GM12878 (cell line): ENCODE measurements at regions not wholly inside any gene's neighbourhood (a gene's known extent, or its start where the extent isn't known, plus 50 kb on each side); places are given as distances from the start of the nearest gene placed in this dataset.

ENCODE experiments used
- ATAC-seq: fragments of 200-7000 bp; cut with Tn5 transposase; 3 replicates; pipeline ENCODE4 v1.9.1; 2020; ENCODE audit warnings: mild to moderate bottlenecking, moderate library complexity
- BruUV-seq: library from RNA; stranded (reverse); fragments of 400-500 nt; replicated peaks from 2 replicates; lab custom pipeline; 2021; lab: Mats Ljungman, UMichigan
- CTCF ChIA-PET: fragments of 300-600 bp; sonication (Branson Sonifier 250); formaldehyde crosslinking; extraction: SDS; loops from one replicate; lab custom pipeline; 2021; ENCODE audit warnings: inconsistent platforms; lab: Yijun Ruan, JAX
- POLR2A ChIA-PET: fragments of 350-600 bp; formaldehyde crosslinking; extraction: SDS; loops from one replicate; lab custom pipeline; 2021; ENCODE audit warnings: inconsistent platforms; lab: Charles Lee
- RAD21 ChIA-PET: fragments of 300-600 bp; sonication (Branson Sonifier 250); formaldehyde crosslinking; loops from one replicate; lab custom pipeline; 2023; ENCODE audit warnings: antibody characterized with exemption; ENCODE audit not compliant: unreplicated experiment; lab: Charles Lee
- SMC1A ChIA-PET: fragments of 300-600 bp; sonication (Branson Sonifier 250); formaldehyde crosslinking; loops from one replicate; lab custom pipeline; 2023; ENCODE audit not compliant: unreplicated experiment, uncharacterized antibody; lab: Charles Lee
- DNase-seq: peaks from one replicate; pipeline ENCODE4 v3.0.0-alpha.2; 2011; ENCODE audit warnings: low read depth, low spot score
- FAIRE-seq: peaks from 3 replicates; lab custom pipeline; 2011; peaks lifted over from hg19 to GRCh38; lab: Jason Lieb, UNC
- H2AFZ ChIP-seq: 2 replicates; pipeline ENCODE4 v1.6.0; 2011; ENCODE audit warnings: low read depth, low read length, control low read depth; ENCODE audit not compliant: control insufficient read depth
- H3K27ac ChIP-seq: 2 replicates; pipeline ENCODE4 v1.5.1; 2011; ENCODE audit warnings: control low read depth; ENCODE audit not compliant: control insufficient read depth, insufficient read depth
- H3K27me3 ChIP-seq, 2 experiments: replicated peaks in 1 of 2; 2 replicates each; pipeline versions ENCODE4 v1.6.0 to v1.6.1; 2011; ENCODE audit warnings: low read length in 1 of 2; ENCODE audit not compliant: control insufficient read depth in 2 of 2, insufficient read depth in 2 of 2
- H3K36me3 ChIP-seq, 2 experiments: 2 replicates each; pipeline ENCODE4 v1.5.1; 2011; ENCODE audit warnings: low read length in 1 of 2; ENCODE audit not compliant: control insufficient read depth in 2 of 2, insufficient read depth in 2 of 2
- H3K4me1 ChIP-seq: 2 replicates; pipeline ENCODE4 v1.6.1; 2011; ENCODE audit warnings: mild to moderate bottlenecking, low read length, moderate library complexity, mixed read lengths; ENCODE audit not compliant: control insufficient read depth, insufficient read depth
- H3K4me2 ChIP-seq: 2 replicates; pipeline ENCODE4 v1.6.0; 2011; ENCODE audit warnings: control low read depth; ENCODE audit not compliant: control insufficient read depth, insufficient read depth
- H3K4me3 ChIP-seq: fragments of 200-600 bp; sonication (generic); 2 replicates; pipeline ENCODE4 v1.5.1; 2016
- H3K79me2 ChIP-seq: 2 replicates; pipeline ENCODE4 v1.6.0; 2011; ENCODE audit warnings: low read length; ENCODE audit not compliant: control insufficient read depth, insufficient read depth
- H3K9ac ChIP-seq: 2 replicates; pipeline ENCODE4 v1.8.0; 2011; ENCODE audit warnings: low read length, control low read depth, mixed read lengths; ENCODE audit not compliant: control insufficient read depth, insufficient read depth
- H3K9me3 ChIP-seq: replicated peaks from 3 replicates; pipeline ENCODE4 v1.5.1; 2011; ENCODE audit warnings: mild to moderate bottlenecking, low read length; ENCODE audit not compliant: control insufficient read depth, insufficient read depth
- H4K20me1 ChIP-seq: 2 replicates; pipeline ENCODE4 v1.6.0; 2011; ENCODE audit not compliant: control insufficient read depth, insufficient read depth
- EED ChIP-seq: sonication (generic); IDR thresholded peaks from 2 replicates; pipeline ENCODE4 v1.6.1; 2016; ENCODE audit warnings: antibody characterized with exemption, low read depth
- NR2F1 ChIP-seq: fragments of 450-650 bp; conservative IDR thresholded peaks from 2 replicates; pipeline ENCODE4 v1.6.1; 2017; ENCODE audit warnings: mild to moderate bottlenecking
- SPI1 ChIP-seq: IDR thresholded peaks from 2 replicates; pipeline ENCODE4 v1.6.1; 2011; ENCODE audit warnings: low read depth, mild to moderate bottlenecking, low read length, moderate library complexity, borderline replicate concordance; ENCODE audit not compliant: insufficient read depth
- SUPT20H ChIP-seq: IDR thresholded peaks from 2 replicates; pipeline ENCODE4 v1.6.1; 2011; ENCODE audit warnings: low read depth, mild to moderate bottlenecking, low read length, moderate library complexity, borderline replicate concordance; ENCODE audit not compliant: control insufficient read depth
- TCF3 ChIP-seq: IDR thresholded peaks from 2 replicates; pipeline ENCODE4 v1.6.1; 2012; ENCODE audit warnings: low read depth, mild to moderate bottlenecking, low read length, borderline replicate concordance; ENCODE audit not compliant: insufficient read depth
- ZBED1 ChIP-seq: IDR thresholded peaks from 2 replicates; pipeline ENCODE4 v1.6.1; 2016; ENCODE audit warnings: borderline replicate concordance
- WGBS: methylation state at CpG from one replicate; pipeline ENCODE4 v1.1.6; 2016; ENCODE audit warnings: low lambda C conversion rate; ENCODE audit not compliant: insufficient replicate concordance, insufficient coverage; ENCODE audit errors: missing lambda C conversion rate; 5-methylcytosine and 5-hydroxymethylcytosine counted together
- in situ Hi-C: fragments of 300-500 bp; cut with MboI; formaldehyde crosslinking; loops from 9 replicates; pipeline ENCODE4 v1.14.3; 2018; ENCODE audit warnings: mixed read lengths
- intact Hi-C: fragments of 100-400 bp; cut with micrococcal nuclease; formaldehyde crosslinking; loops from one replicate; pipeline ENCODE4 v1.14.2; 2022; ENCODE audit not compliant: unreplicated experiment

DNA sequence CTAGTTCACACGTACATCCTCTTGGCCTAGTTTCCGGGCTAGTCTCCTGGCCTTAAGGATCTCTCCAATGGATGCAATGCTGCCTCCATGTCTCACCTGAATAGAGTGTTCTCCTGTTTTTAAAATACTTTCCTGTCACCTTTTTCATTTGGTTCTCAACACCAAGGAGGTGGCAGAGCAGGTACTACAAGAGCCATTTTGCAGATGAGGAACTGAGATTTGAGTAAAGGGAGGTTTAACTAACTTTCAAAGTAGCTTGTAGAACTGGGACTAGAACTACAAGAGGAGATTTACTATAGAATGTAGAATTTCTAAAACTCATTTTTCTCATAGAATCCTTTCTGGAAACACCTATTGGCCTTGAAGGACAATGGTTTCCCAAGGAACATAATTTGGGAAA, 97.6 kb upstream of the AP1S2 start:
- Histone ChIP-seq H4K20me1 (no peaks in the 10 kb centered on the region), H3K4me3 (no peak overlapping the region), H3K27ac (no peak overlapping the region), H3K9ac (no peak overlapping the region), H3K36me3 (no peaks in the 10 kb centered on the region), H3K9me3 (no peaks in the 10 kb centered on the region), H3K4me1 (no peaks in the 10 kb centered on the region), H2AFZ (no peak overlapping the region), H3K4me2 (no peak overlapping the region), H3K27me3 (no peaks in the 10 kb centered on the region), H3K79me2 (no peaks in the 10 kb centered on the region)
- FAIRE-seq: no peak
- 52% methylated on average over 2 of the region's 2 CpGs for WGBS
- RAD21 ChIA-PET: no interaction called here
- intact Hi-C loops (no loop called here), in situ Hi-C loops (no loop called here)
- CTCF ChIA-PET: interaction anchor here (0.6 kb wide), 2 partner anchors 23 to 160 kb away, joined by 3 to 4 read pairs; no protein-coding TSS in a partner anchor
- no TSS peak for BruUV-seq
- POLR2A ChIA-PET: interaction anchor here (0.7 kb wide), 1 partner anchor 10 kb away, joined by 6 read pairs; no protein-coding TSS in a partner anchor
- no peak for ATAC-seq
- SMC1A ChIA-PET: interaction anchor here (0.6 to 0.8 kb wide), 2 partner anchors 13 to 459 kb away, joined by 3 to 4 read pairs; no protein-coding TSS in a partner anchor
- no peak for DNase-seq
- TF ChIP-seq SPI1: peak; percentile 42; the same call in 1 of the 2 replicates
- no peak for TF ChIP-seq SUPT20H

GRCh38 chrX:15948318-15948660, 93.7 kb upstream of the AP1S2 start:
- WGBS: 75% methylated on average over 5 of the region's 5 CpGs
- no peak for TF ChIP-seq EED
- TF ChIP-seq ZBED1: no peak
- TF ChIP-seq TCF3: no peak
- TF ChIP-seq NR2F1: no peak
- SMC1A ChIA-PET: no interaction called here
- no peaks in the 10 kb centered on the region for H3K9me3 ChIP-seq
- RAD21 ChIA-PET: no interaction called here
- no peaks in the 10 kb centered on the region for H3K79me2 ChIP-seq
- POLR2A ChIA-PET: no interaction called here
- intact Hi-C loops (no loop called here), in situ Hi-C loops (no loop called here)
- DNase-seq: no peak
- CTCF ChIA-PET: no interaction called here
- H4K20me1 ChIP-seq: no peaks in the 10 kb centered on the region
- no peak overlapping the region for H2AFZ ChIP-seq
- H3K27me3 ChIP-seq: no peaks in the 10 kb centered on the region; a peak in 1 of 4 replicates
- H3K36me3 ChIP-seq: no peaks in the 10 kb centered on the region
- H3K27ac ChIP-seq: no peak overlapping the region
- no peak overlapping the region for H3K4me2 ChIP-seq
- no peaks in the 10 kb centered on the region for H3K4me1 ChIP-seq
- H3K9ac ChIP-seq: no peak overlapping the region
- no peak for FAIRE-seq
- ATAC-seq: no peak
- H3K4me3 ChIP-seq: no peak overlapping the region
- no TSS peak for BruUV-seq
